CD4-positive, alpha-beta T cell (primary cell): ENCODE measurements at regions not wholly inside any gene's neighbourhood (a gene's known extent, or its start where the extent isn't known, plus 50 kb on each side); places are given as distances from the start of the nearest gene placed in this dataset.

Experiments
- ATAC-seq: fragments of 200-7000 bp; cut with Tn5 transposase; one replicate; pipeline ENCODE4 v1.10.0; 2022; ENCODE audit warnings: mild to moderate bottlenecking; ENCODE audit not compliant: poor library complexity
- CTCF ChIA-PET: fragments of 350-600 bp; sonication (Branson Sonifier 250); formaldehyde crosslinking; loops from one replicate; lab custom pipeline; 2021; ENCODE audit warnings: antibody characterized with exemption, inconsistent platforms; lab: Charles Lee
- POLR2A ChIA-PET: fragments of 350-600 bp; sonication (Branson Sonifier 250); formaldehyde crosslinking; loops from one replicate; lab custom pipeline; 2021; ENCODE audit warnings: antibody characterized with exemption, inconsistent platforms; lab: Charles Lee
- DNase-seq, 14 experiments: peaks; one replicate each; pipeline ENCODE4 v3.0.0-alpha.2; 2013 to 2020; ENCODE audit warnings: mixed read lengths in 2 of 14
- H3K27ac ChIP-seq, 2 donors: one replicate each; pipeline versions ENCODE4 v1.5.1 to v1.7.0; 2013; ENCODE audit warnings: low read length in 2 of 2, low read depth in 1 of 2, mild to moderate bottlenecking in 1 of 2
- H3K27me3 ChIP-seq, 2 experiments: 1 replicate in 1 of 2; 2 replicates in 1 of 2; pipeline versions ENCODE4 v1.6.1 to v1.7.0; 2013; ENCODE audit warnings: low read length in 2 of 2, control low read depth in 1 of 2, mild to moderate bottlenecking in 1 of 2, moderate library complexity in 1 of 2; ENCODE audit not compliant: insufficient read depth in 2 of 2, control insufficient read depth in 1 of 2
- H3K36me3 ChIP-seq: one replicate; pipeline ENCODE4 v1.6.1; 2013; ENCODE audit warnings: low read length, control low read depth; ENCODE audit not compliant: insufficient read depth
- H3K4me1 ChIP-seq: one replicate; pipeline ENCODE4 v1.6.1; 2013; ENCODE audit warnings: low read length, control low read depth; ENCODE audit not compliant: insufficient read depth
- H3K4me3 ChIP-seq: one replicate; pipeline ENCODE4 v1.5.1; 2013; ENCODE audit warnings: mild to moderate bottlenecking, low read length, moderate library complexity
- H3K9me3 ChIP-seq, 2 experiments: 1 replicate in 1 of 2; 2 replicates in 1 of 2; pipeline versions ENCODE4 v1.6.1 to v1.7.0; 2013; ENCODE audit warnings: low read length in 2 of 2, mild to moderate bottlenecking in 2 of 2, control low read depth in 1 of 2, moderate library complexity in 1 of 2; ENCODE audit not compliant: control insufficient read depth in 1 of 2, insufficient read depth in 1 of 2
- H3K27ac Mint-ChIP-seq: one replicate; pipeline ENCODE4 v1.8.0; 2020; ENCODE audit warnings: mixed read lengths
- H3K27me3 Mint-ChIP-seq: one replicate; pipeline ENCODE4 v1.8.0; 2021; ENCODE audit warnings: mixed read lengths
- H3K36me3 Mint-ChIP-seq: one replicate; pipeline ENCODE4 v1.8.0; 2021; ENCODE audit warnings: low read depth, mixed read lengths
- H3K4me1 Mint-ChIP-seq: one replicate; pipeline ENCODE4 v1.8.0; 2021; ENCODE audit warnings: low read depth, mixed read lengths
- H3K4me3 Mint-ChIP-seq: one replicate; pipeline ENCODE4 v1.8.0; 2020; ENCODE audit warnings: mild to moderate bottlenecking, mixed read lengths
- H3K9me3 Mint-ChIP-seq: one replicate; pipeline ENCODE4 v1.8.0; 2020; ENCODE audit warnings: mixed read lengths
- CTCF ChIP-seq: fragments of 200-600 bp; IDR thresholded peaks from one replicate; pipeline ENCODE4 v1.8.0; 2022; ENCODE audit warnings: antibody characterized with exemption, mild to moderate bottlenecking
- intact Hi-C, 2 experiments: fragments of 100-400 bp; cut with DNase I in 1 of 2; cut with micrococcal nuclease in 1 of 2; formaldehyde crosslinking; loops; one replicate each; pipeline versions ENCODE4 v1.15.1 to v1.9.0; 2023 to 2025; cut with DNase I, micrococcal nuclease

- no peak for ATAC-seq
- H3K4me1 ChIP-seq, result no peaks in the 10 kb centered on the region
- Mint-ChIP-seq H3K36me3 (no peaks in the 10 kb centered on the region), H3K27ac (no peak overlapping the region), H3K4me3 (no peak overlapping the region), H3K27me3 (peaks cover 4% of the 10 kb centered on the region), H3K4me1 (no peaks in the 10 kb centered on the region), H3K9me3 (no peaks in the 10 kb centered on the region)
- H3K36me3 ChIP-seq, result no peaks in the 10 kb centered on the region
- ChIA-PET POLR2A (no interaction called here), CTCF (no interaction called here)
- no peak for DNase-seq
- H3K27ac ChIP-seq, result no peak overlapping the region
- H3K27me3 ChIP-seq, result peaks cover 0 to 2% of the 10 kb centered on the region in 2 experiments
- H3K9me3 ChIP-seq, result peaks cover 0 to 4% of the 10 kb centered on the region in 2 experiments
- TF ChIP-seq CTCF, result no peak
- intact Hi-C loops, result no loop called here
- H3K4me3 ChIP-seq, result no peak overlapping the region
These were observed 190.4 kb downstream of the SKIDA1 start for GRCh38 chr10:21334891-21335696.

- Mint-ChIP-seq H3K27me3 (peaks cover 11% of the 10 kb centered on the region), H3K27ac (no peak overlapping the region), H3K36me3 (no peaks in the 10 kb centered on the region), H3K9me3 (no peaks in the 10 kb centered on the region), H3K4me3 (no peak overlapping the region), H3K4me1 (no peaks in the 10 kb centered on the region)
- Histone ChIP-seq H3K9me3 (no peaks in the 10 kb centered on the region), H3K36me3 (no peaks in the 10 kb centered on the region), H3K4me1 (no peaks in the 10 kb centered on the region), H3K4me3 (no peak overlapping the region), H3K27me3 (no peaks in the 10 kb centered on the region), H3K27ac (no peak overlapping the region)
- intact Hi-C loops, result no loop called here
- DNase-seq (no peak), ATAC-seq (no peak)
- CTCF ChIA-PET, result no interaction called here
- POLR2A ChIA-PET, result no interaction called here
- TF ChIP-seq CTCF, result no peak
These were observed 194.9 kb downstream of the SKIDA1 start for GRCh38 chr10:21330628-21331020.

- H3K9me3 ChIP-seq, result no peaks in the 10 kb centered on the region
- Mint-ChIP-seq H3K27ac (no peak overlapping the region), H3K4me1 (no peaks in the 10 kb centered on the region), H3K27me3 (peaks cover 11% of the 10 kb centered on the region), H3K9me3 (no peaks in the 10 kb centered on the region), H3K36me3 (no peaks in the 10 kb centered on the region), H3K4me3 (no peak overlapping the region)
- ChIA-PET CTCF (no interaction called here), POLR2A (no interaction called here)
- no peak overlapping the region for H3K4me3 ChIP-seq
- H3K27me3 ChIP-seq, result no peaks in the 10 kb centered on the region
- H3K36me3 ChIP-seq, result no peaks in the 10 kb centered on the region
- ATAC-seq, result no peak
- intact Hi-C loops, result no loop called here
- H3K4me1 ChIP-seq, result no peaks in the 10 kb centered on the region
- TF ChIP-seq CTCF, result no peak
- no peak for DNase-seq
- no peak overlapping the region for H3K27ac ChIP-seq
These were observed 195.4 kb downstream of the SKIDA1 start for GRCh38 chr10:21329995-21330627.
